ENCODE measurements at regions not wholly inside any gene's neighbourhood (a gene's known extent, or its start where the extent isn't known, plus 50 kb on each side); places are given as distances from the start of the nearest gene placed in this dataset.

- no peak for DNase-seq (ENCODE audit: low spot score)
Observed at GRCh38 chr19:28024920-28025319, 1188.0 kb downstream of the UQCRFS1 start.

DNA sequence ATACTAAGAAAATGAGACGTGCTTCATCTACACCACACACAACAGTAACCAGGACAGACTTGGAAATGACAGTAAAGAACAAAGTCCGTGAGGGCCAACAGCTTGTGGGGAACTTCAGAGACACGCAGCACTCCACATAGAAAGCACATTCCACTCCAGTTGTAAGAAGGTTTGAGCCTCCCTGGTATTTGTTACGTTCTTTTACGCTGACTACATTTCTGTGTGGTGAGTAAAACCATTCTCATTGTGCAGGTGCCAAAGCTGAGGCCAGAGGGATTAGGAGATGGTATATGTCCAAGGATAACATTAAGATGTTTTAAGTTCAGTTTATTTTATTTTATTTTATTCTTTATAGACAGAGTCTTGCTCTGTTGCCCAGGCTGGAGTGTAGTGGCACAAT, 1189.9 kb downstream of the UQCRFS1 start:
- DNase-seq (ENCODE audit: low spot score) = no peak

DNA sequence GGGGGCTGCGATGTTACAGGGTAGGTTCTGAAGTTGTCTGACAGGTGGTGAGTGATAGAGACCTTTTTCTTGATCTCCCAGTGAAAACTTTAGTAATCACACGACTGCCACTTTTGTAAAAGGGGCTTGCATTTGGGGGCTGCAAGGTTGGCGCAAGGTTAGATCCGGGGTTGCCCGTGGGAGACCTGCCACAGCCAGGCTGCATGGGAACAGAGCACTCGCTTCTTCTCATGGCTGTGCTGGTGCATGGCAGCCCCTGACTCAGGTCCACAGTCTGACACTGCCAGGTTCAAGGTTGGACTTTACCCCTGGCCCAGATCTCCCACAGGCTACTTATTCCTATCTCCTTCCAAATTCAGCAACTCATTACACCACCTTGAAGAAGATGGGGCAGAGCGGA, 1190.4 kb downstream of the UQCRFS1 start:
- DNase-seq (ENCODE audit: low spot score) = no peak

GRCh38 chr19:28021259-28022185, 1191.4 kb downstream of the UQCRFS1 start:
- no peak for DNase-seq (ENCODE audit: low spot score)

DNA sequence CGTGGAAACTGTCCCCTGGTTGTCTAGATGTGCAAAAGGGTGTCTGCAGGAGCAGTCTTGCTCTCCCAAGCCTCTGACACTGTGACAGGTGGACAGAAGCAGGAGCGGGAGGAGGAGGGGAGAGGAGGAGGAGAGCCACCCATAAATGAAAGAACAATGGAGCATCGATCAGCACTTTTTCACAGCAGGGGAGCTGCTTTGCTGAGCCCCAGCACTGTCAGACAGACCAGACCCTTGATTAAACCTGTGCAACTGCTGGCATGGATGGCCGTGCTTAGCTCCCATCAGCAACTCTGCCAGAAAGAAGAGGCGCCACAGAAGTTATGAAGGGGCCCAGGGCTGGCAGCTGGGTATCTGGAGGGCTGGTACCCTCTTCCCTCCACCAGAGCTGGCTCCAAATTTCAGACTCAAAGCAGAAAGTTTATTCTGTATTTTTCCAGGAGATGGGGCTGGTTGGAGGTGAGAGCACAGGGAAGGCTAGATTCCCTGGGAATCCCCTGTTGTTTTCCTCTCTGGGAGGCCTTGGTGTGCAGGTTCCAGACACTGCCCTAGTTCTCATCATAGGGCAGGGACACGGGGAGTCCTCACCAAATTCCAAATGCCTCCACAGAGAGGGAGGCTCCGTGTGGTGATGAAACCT, 1192.2 kb downstream of the UQCRFS1 start:
- DNase-seq (ENCODE audit: low spot score) = no peak

DNA sequence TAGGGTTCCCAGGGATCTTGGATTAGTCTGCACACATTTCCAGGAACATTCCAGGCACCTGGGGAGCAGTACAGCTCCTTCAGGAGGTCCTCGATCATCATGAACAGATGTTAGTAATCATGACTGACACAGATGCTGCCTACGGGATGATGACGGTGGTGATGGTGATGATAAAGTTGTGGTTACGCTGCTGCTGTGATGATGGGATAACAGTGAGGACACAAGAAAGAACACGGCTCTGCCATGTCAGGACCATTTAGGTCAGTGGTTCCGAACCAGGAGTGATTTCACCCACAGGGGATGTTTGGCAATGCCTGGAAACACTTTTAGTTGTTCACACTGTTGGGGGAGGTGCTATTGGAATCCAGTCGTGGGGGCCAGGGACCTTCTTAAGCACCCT, 1193.0 kb downstream of the UQCRFS1 start:
- DNase-seq (ENCODE audit: low spot score) = no peak

DNA sequence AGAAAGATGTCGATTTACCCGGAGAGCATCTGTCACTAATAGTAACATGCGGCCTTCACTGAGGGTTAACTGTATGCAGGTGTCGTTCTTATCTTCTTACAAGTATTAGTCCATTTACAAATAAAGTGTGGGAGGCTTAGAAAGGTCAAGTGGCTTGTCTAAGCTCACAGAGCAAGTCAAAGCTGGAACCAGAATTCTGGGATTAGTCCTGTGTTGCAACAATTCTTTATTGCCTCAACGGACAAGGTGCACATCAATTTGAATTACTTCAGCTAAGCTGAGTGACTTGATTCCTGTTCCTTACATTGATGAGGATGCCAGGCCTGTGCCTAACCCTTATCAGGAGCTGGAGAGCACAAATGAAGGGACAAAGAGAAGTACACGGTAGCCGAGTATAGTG, 1193.6 kb downstream of the UQCRFS1 start:
- DNase-seq (ENCODE audit: low spot score) = no peak

DNA sequence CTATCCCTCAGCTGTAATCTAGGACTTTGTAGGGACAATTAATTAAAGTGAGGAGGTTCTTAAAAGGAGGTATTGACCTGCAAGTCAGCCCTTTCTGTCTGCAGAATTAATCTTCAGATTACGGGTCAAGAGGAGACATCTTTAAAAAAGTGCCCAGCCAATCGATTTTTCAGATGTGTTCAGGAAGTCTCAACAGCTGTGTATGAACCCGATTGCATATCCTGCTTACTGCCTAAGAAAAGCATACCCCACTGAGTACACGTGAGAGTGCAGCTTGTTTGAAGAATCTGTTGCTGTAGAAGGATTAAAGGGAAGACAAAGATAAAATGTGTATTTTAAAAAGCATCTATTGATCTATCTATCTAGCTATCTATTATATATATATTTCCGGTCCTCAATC, 1194.5 kb downstream of the UQCRFS1 start:
- DNase-seq (ENCODE audit: low spot score) = no peak

DNA sequence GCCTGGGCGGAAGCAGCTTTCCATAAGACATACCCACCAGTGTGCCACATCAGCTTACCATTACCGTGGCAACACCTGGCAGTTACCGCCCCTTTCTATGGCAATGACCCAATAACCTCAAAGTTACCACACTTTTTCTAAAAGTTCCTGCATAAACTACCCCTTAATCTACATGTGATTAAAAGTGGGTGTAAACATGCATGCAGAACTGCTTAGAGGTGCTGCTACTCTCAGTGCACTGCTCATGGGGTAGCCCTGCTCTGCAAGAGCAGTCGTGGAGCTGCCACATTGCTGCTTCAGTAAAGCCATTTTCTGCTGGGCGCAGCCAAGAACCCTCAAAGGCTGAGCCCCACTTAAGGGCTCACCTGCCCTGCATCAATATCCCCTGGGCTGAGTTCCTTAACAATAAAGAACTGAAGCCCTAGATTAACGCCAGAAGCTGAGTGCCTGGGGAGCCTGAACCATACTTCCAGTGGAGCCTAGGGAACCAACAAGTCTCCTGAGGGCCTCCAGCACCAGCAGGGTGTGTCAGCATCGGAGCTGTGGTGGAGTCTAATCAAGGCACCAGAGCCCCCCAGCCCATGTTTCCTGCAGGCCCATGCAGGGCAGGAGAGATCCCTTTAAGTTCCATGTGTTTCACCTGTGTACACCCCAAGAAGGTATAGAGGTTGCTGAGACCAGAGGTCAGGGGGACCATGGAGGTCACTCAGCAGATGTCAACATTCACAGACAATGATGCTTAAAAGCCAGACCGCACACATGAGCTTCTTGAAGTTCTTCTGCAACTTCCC, 1198.1 kb downstream of the UQCRFS1 start:
- DNase-seq (ENCODE audit: low spot score) = no peak

DNA sequence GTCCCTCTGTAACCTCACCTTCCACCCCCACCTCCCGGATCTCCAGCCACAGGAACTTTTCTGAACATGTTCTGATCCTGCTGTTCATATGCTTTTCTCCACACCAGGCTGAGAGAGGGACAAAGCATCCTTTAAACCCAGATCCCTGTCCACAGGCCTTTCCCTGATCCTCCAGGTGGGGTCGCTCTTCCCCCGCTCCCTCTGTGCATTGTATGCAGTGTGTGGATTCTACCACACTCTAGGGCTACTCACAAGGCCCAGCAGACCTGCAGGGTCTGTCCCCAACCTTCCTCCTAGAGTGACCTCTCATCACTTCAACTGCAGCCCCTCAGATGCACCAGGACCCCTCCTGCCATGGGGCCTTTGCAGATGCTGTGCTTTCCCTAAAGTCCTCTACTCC, 1200.6 kb downstream of the UQCRFS1 start:
- no peak for DNase-seq (ENCODE audit: low spot score)

DNA sequence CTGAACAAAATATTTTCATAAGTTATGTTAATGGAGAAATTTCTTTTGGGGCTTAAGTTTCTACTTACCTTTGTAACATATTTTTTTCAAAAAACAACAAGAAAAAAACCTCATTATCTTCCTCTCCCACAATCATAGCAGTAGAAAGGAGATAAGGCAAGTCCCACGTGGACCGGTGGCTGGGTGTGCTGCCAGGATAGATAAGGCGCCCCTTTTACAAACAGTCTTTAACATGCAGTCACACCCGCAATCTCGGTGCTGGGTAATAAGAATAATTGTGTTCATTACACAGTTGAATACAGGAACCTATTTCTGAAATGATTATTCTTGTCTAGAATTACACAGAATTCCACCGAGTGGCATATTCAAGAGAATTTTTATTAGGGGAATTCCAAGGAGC, 1202.3 kb downstream of the UQCRFS1 start:
- no peak for DNase-seq (ENCODE audit: low spot score)

DNA sequence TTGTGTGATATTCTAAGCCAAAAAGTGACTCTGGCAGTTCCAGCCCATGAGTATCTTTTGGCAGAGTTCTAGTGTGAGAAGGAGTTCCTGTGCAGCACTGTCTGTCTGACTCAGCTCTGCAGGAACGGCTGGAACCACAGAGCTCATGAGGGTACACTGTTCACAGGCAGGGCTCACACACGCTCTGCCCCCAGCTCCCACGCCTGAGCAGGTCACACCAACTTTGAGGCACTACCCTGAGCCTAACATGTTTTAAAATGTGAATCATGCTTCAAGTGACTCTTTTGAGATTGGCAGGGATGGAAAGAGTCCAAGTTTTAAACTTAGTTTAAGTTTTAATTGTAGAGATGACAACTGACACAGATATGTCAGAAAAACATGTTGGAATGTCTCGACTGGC, 1203.3 kb downstream of the UQCRFS1 start:
- DNase-seq (ENCODE audit: low spot score) = no peak

DNA sequence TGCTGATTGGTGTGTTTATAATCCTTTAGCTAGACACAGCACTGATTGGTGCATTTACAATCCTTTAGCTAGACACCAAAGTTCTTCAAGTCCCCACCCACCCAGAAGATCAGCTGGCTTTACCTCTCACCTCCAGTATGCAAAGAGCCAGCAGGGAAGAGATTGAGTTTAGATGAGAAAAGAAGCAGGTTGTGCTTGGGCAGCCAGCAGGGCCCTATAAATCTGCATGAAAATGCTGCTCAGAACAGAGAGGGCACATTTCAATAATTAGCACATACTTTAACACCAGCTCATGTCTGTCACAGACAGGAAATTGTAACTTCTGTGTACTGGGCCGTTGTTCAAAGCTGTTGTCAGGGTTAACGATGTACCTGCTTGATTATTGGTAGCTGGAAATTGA, 1204.3 kb downstream of the UQCRFS1 start:
- DNase-seq (ENCODE audit: low spot score) = no peak

DNA sequence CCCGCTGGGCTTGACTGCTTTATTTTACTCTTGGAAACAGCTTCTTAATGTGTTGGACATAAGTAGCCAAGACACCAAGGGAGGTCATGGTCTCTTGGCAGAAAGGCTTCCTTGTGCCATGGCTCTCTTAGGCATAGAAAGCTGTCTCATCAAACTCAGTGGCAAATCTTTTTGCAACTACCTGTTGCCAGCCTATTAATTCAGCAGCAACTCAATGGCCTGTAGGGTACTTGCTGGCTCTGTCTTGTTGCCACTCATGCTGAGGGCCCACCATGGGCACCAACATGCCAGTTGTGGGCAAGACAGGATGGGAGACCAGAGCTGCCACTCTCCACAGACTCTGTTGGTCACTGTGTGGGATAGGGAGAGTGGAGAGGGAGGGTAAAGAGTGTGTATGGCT, 1209.4 kb downstream of the UQCRFS1 start:
- DNase-seq (ENCODE audit: low spot score) = no peak

- no peak for DNase-seq (ENCODE audit: low spot score)
Observed at GRCh38 chr19:27997069-27997468, 1215.9 kb downstream of the UQCRFS1 start.

GRCh38 chr19:27993619-27994570, 1219.1 kb downstream of the UQCRFS1 start:
- DNase-seq (ENCODE audit: low spot score) = no peak

GRCh38 chr19:27986299-27986698, 1226.7 kb downstream of the UQCRFS1 start:
- no peak for DNase-seq (ENCODE audit: low spot score)

GRCh38 chr19:27975419-27976005, 1237.4 kb downstream of the UQCRFS1 start:
- no peak for DNase-seq (ENCODE audit: low spot score)

- DNase-seq (ENCODE audit: low spot score) = no peak
Observed at GRCh38 chr19:27974082-27974513, 1238.9 kb downstream of the UQCRFS1 start.

GRCh38 chr19:27972291-27973040, 1240.5 kb downstream of the UQCRFS1 start:
- DNase-seq (ENCODE audit: low spot score) = no peak

All from left forelimb (tissue), 1 donor.